Stomach (tissue), 4 donors: ENCODE measurements at regions not wholly inside any gene's neighbourhood (a gene's known extent, or its start where the extent isn't known, plus 50 kb on each side); places are given as distances from the start of the nearest gene placed in this dataset.

Experiments used
- CTCF ChIP-seq, 7 experiments: fragments of 450-650 bp in 4 of 7; fragments of 200-600 bp in 3 of 7; sonication (generic) in 3 of 7; IDR thresholded peaks; one replicate each; pipeline ENCODE4 v1.5.1; 2016 to 2019; ENCODE audit warnings: antibody characterized with exemption in 7 of 7, control low read depth in 2 of 7, mild to moderate bottlenecking in 1 of 7
- POLR2AphosphoS5 ChIP-seq, 3 donors: sonication (generic); formaldehyde crosslinking; IDR thresholded peaks; one replicate each; pipeline ENCODE4 v1.6.1; 2016; ENCODE audit warnings: antibody characterized with exemption in 3 of 3

- TF ChIP-seq POLR2AphosphoS5 (IDR thresholded peaks at IDR 0.05) (no peak), CTCF (IDR thresholded peaks at IDR 0.05) (no peak)
Observed at GRCh38 chr9:115601434-115601833, 483.5 kb upstream of the TNC start.
